ENCODE measurements at regions not wholly inside any gene's neighbourhood (a gene's known extent, or its start where the extent isn't known, plus 50 kb on each side); places are given as distances from the start of the nearest gene placed in this dataset.

- TF ChIP-seq SUZ12 (IDR thresholded peaks at IDR 0.05; ENCODE audit: extremely low read depth, insufficient read depth, insufficient read length), result no peak
- TF ChIP-seq YY1 (IDR thresholded peaks at IDR 0.05; ENCODE audit: insufficient read depth, insufficient read length), result no peak
Measured at GRCh38 chr9:107888773-107889227, 399.2 kb upstream of the KLF4 start.

Measured in NT2/D1 (cell line).